A673 (cell line): ENCODE measurements at regions not wholly inside any gene's neighbourhood (a gene's known extent, or its start where the extent isn't known, plus 50 kb on each side); places are given as distances from the start of the nearest gene placed in this dataset.

ENCODE experiments used
- BruUV-seq: library from RNA; stranded (reverse); fragments of 400-500 nt; replicated peaks from 2 replicates; lab custom pipeline; 2021; lab: Mats Ljungman, UMichigan
- CTCF ChIA-PET: fragments of 300-600 bp; sonication (Branson Sonifier 250); formaldehyde crosslinking; loops from one replicate; lab custom pipeline; 2022; ENCODE audit warnings: antibody characterized with exemption; lab: Charles Lee
- POLR2A ChIA-PET: fragments of 300-600 bp; sonication (Branson Sonifier 250); formaldehyde crosslinking; loops from one replicate; lab custom pipeline; 2022; ENCODE audit warnings: antibody characterized with exemption; ENCODE audit not compliant: low non-redundant PET; lab: Charles Lee
- DNase-seq: peaks from one replicate; pipeline ENCODE4 v3.0.0-alpha.2; 2015; ENCODE audit warnings: low spot score
- H3K27ac ChIP-seq: fragments of 200-600 bp; sonication (generic); 2 replicates; pipeline ENCODE4 v1.5.1; 2016; ENCODE audit warnings: mixed run types, low read depth, mild to moderate bottlenecking, mixed read lengths, antibody characterized with exemption, low read length; ENCODE audit not compliant: poor library complexity, severe bottlenecking
- H3K27me3 ChIP-seq: fragments of 200-600 bp; sonication (generic); replicated peaks from 2 replicates; pipeline ENCODE4 v1.6.1; 2017; ENCODE audit warnings: mixed run types, low read depth, mild to moderate bottlenecking, mixed read lengths, antibody characterized with exemption, low read length; ENCODE audit not compliant: insufficient read depth, poor library complexity
- H3K36me3 ChIP-seq: fragments of 200-600 bp; sonication (generic); 2 replicates; pipeline ENCODE4 v1.6.1; 2016; ENCODE audit warnings: mixed run types, mild to moderate bottlenecking, mixed read lengths, antibody characterized with exemption, low read length; ENCODE audit not compliant: insufficient read depth, poor library complexity, severe bottlenecking
- H3K4me1 ChIP-seq: fragments of 200-600 bp; sonication (generic); 2 replicates; pipeline ENCODE4 v1.6.1; 2017; ENCODE audit warnings: mixed run types, mild to moderate bottlenecking, mixed read lengths, antibody characterized with exemption, low read length; ENCODE audit not compliant: insufficient read depth, poor library complexity, severe bottlenecking
- H3K4me3 ChIP-seq: fragments of 200-600 bp; sonication (generic); 2 replicates; pipeline ENCODE4 v1.5.1; 2016; ENCODE audit warnings: low read depth, mixed run types, mild to moderate bottlenecking, mixed read lengths, low read length; ENCODE audit not compliant: poor library complexity, severe bottlenecking
- H3K9me3 ChIP-seq: fragments of 200-600 bp; sonication (generic); 2 replicates; pipeline ENCODE4 v1.6.1; 2016; ENCODE audit warnings: mixed run types, low read depth, mild to moderate bottlenecking, mixed read lengths, antibody characterized with exemption, low read length; ENCODE audit not compliant: poor library complexity, severe bottlenecking
- EZH2 ChIP-seq: fragments of 200-600 bp; sonication (generic); IDR thresholded peaks from 2 replicates; pipeline ENCODE4 v1.6.1; 2017; ENCODE audit warnings: borderline replicate concordance, low read depth, mild to moderate bottlenecking, mixed read lengths, antibody characterized with exemption, low read length; ENCODE audit not compliant: poor library complexity, severe bottlenecking
- intact Hi-C: fragments of 100-400 bp; cut with micrococcal nuclease; formaldehyde crosslinking; loops from one replicate; pipeline ENCODE4 v1.10.0; 2022; ENCODE audit not compliant: unreplicated experiment
- TF ChIP-seq, protein P1 (sequence below): fragments of 300-800, 200-600 bp; sonication (generic); conservative IDR thresholded peaks from 2 replicates; pipeline ENCODE4 v1.5.1; 2017; ENCODE audit warnings: low read depth, mild to moderate bottlenecking, antibody characterized with exemption, low read length, moderate library complexity, mixed read lengths

DNA sequence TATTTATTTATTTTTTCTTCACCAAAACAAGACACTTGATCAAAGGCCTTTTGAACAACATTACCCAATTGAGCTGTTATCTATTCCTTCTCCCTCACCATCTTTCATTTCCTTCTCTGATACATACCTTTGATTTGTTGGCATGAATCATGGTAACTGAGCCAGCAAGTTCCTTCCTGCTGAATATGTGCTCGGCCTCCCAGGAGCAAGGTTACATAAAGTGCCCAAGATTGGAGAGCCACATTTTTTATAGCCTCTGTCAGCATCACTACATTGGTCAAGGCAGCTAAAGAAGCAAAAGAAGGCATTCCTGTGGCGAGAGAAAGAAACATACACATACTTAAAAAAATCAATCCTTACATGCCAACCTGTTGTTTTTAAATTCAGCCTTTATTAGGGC is 369.6 kb downstream of the CYLC2 start:
- H3K4me1 ChIP-seq = no peaks in the 10 kb centered on the region
- H3K27ac ChIP-seq = no peak overlapping the region

DNA sequence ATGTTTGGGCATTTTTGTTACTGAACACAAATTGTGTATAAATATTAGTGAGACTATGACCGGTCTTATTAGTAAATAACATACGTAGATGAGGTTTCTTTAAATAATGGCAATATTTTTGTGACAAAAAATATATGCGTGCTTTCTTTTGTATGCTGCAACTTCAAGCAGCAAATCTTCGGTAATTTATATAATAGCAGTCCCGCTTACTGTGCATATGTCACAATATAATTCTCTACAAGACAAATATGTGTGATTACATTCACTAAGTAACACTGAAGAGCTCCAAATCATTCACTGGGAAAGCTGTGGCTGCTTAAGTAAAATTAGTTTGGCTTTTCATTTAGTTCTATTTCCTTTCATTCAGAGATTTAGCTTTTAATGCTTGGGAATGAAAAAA is 376.0 kb downstream of the CYLC2 start:
- H3K27ac ChIP-seq = no peak overlapping the region
- no TSS peak for BruUV-seq
- DNase-seq = no peak
- intact Hi-C loops = no loop called here
- ChIA-PET CTCF (no interaction called here), POLR2A (no interaction called here)
- H3K4me1 ChIP-seq = no peaks in the 10 kb centered on the region
- no peak overlapping the region for H3K4me3 ChIP-seq
- peaks cover 3% of the 10 kb centered on the region for H3K9me3 ChIP-seq
- TF ChIP-seq EZH2 = no peak
- TF ChIP-seq, protein P1, sequence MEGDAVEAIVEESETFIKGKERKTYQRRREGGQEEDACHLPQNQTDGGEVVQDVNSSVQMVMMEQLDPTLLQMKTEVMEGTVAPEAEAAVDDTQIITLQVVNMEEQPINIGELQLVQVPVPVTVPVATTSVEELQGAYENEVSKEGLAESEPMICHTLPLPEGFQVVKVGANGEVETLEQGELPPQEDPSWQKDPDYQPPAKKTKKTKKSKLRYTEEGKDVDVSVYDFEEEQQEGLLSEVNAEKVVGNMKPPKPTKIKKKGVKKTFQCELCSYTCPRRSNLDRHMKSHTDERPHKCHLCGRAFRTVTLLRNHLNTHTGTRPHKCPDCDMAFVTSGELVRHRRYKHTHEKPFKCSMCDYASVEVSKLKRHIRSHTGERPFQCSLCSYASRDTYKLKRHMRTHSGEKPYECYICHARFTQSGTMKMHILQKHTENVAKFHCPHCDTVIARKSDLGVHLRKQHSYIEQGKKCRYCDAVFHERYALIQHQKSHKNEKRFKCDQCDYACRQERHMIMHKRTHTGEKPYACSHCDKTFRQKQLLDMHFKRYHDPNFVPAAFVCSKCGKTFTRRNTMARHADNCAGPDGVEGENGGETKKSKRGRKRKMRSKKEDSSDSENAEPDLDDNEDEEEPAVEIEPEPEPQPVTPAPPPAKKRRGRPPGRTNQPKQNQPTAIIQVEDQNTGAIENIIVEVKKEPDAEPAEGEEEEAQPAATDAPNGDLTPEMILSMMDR = no peak
- no peaks in the 10 kb centered on the region for H3K27me3 ChIP-seq
- H3K36me3 ChIP-seq = no peaks in the 10 kb centered on the region

More for the DNA sequence above, 369.6 kb downstream of the CYLC2 start:
- no peak for TF ChIP-seq EZH2
- no TSS peak for BruUV-seq
- POLR2A ChIA-PET = no interaction called here
- no peaks in the 10 kb centered on the region for H3K36me3 ChIP-seq
- intact Hi-C loops = no loop called here
- CTCF ChIA-PET = no interaction called here
- H3K9me3 ChIP-seq = peaks cover 16% of the 10 kb centered on the region
- H3K4me3 ChIP-seq = no peak overlapping the region
- no peak for DNase-seq
- no peaks in the 10 kb centered on the region for H3K27me3 ChIP-seq

DNA sequence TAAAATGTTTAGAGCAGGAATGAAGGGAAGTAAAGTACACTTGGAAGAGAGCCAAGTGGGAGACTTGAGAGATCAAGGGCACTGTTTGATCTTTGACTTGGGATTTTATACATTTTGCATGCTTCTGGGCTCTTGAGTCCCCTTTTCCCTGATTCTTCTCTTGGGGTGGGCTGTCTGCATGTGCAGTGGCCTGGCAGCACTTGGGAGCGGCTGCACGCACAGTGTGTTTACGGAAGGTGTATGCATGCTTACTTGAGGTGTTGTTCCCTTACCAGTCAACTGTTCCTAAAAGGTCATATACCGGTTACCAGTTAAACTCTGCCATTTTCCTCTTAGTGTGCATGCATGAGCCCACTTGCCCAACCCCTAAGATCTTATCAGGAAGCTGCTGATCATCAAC is 377.7 kb downstream of the CYLC2 start:
- CTCF ChIA-PET = no interaction called here
- H3K9me3 ChIP-seq = peaks cover 3% of the 10 kb centered on the region
- H3K27me3 ChIP-seq = no peaks in the 10 kb centered on the region
- TF ChIP-seq, protein P1 = no peak
- TF ChIP-seq EZH2 = no peak
- intact Hi-C loops = no loop called here
- DNase-seq = no peak
- no peaks in the 10 kb centered on the region for H3K4me1 ChIP-seq
- H3K36me3 ChIP-seq = no peaks in the 10 kb centered on the region
- POLR2A ChIA-PET = no interaction called here
- H3K4me3 ChIP-seq = no peak overlapping the region
- no TSS peak for BruUV-seq
- H3K27ac ChIP-seq = no peak overlapping the region

DNA sequence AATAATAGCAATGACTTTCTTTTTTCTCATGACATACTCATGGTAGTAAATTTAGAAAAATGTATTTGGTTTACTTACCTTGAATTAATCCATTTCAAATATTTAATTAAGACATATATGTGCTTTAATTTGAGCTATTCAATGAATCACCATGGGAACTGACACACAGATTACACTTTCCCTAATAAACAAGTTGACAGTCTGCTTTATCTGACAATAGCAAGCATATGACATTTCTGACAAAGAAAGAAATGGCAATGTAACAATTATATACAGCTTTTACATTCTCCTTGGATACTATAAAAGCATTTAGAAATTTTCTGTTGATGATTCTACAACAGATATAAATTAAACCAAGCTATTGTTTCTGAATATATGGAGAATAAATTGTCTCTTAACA is 382.5 kb downstream of the CYLC2 start:
- BruUV-seq = no TSS peak
- ChIA-PET CTCF (no interaction called here), POLR2A (no interaction called here)
- TF ChIP-seq EZH2 = no peak
- TF ChIP-seq, protein P1 = no peak
- intact Hi-C loops = no loop called here
- DNase-seq = no peak
- H3K27me3 ChIP-seq = no peaks in the 10 kb centered on the region
- H3K4me1 ChIP-seq = no peaks in the 10 kb centered on the region
- H3K27ac ChIP-seq = no peak overlapping the region
- no peaks in the 10 kb centered on the region for H3K9me3 ChIP-seq
- H3K36me3 ChIP-seq = no peaks in the 10 kb centered on the region
- no peak overlapping the region for H3K4me3 ChIP-seq
